Amygdala (tissue), 56 donors: ENCODE measurements at regions not wholly inside any gene's neighbourhood (a gene's known extent, or its start where the extent isn't known, plus 50 kb on each side); places are given as distances from the start of the nearest gene placed in this dataset.

Source experiments
- DNase-seq, 56 donors: peaks; one replicate each; lab custom pipeline; 2025; lab: John Stamatoyannopoulos, UW

DNA sequence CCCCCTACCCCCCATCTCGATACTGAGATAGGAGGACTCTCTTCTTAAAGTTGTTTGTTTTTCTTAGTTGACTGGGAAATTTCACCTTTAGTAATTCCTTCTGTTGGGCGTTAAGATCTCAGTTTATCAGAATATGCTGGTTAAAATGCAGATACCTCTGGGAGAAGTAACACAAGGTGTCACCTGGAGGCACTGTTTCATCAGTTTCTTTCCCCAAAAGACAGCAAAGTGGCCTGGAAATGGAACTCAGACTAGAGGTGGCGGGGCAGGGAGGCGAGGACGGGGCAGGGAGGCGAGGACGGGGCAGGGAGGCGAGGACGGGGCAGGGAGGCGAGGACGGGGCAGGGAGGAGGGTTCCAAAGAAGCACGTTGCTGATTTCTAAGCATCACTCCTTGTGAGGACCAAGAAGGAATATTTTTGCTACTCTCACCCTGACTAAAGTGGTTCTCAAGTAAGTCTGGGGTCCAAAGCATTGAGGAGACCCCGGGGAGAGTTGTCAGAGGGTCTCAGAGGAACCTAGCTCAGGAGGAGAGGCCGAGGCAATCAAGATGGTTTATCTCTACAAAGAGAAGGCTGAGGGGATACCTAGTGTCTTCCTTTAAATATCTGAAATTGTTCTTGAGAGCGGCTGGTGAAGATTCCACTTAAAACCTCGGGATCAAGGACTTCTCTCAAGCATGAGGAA is 147.0 kb upstream of the B3GAT1 start:
- no peak for DNase-seq

DNA sequence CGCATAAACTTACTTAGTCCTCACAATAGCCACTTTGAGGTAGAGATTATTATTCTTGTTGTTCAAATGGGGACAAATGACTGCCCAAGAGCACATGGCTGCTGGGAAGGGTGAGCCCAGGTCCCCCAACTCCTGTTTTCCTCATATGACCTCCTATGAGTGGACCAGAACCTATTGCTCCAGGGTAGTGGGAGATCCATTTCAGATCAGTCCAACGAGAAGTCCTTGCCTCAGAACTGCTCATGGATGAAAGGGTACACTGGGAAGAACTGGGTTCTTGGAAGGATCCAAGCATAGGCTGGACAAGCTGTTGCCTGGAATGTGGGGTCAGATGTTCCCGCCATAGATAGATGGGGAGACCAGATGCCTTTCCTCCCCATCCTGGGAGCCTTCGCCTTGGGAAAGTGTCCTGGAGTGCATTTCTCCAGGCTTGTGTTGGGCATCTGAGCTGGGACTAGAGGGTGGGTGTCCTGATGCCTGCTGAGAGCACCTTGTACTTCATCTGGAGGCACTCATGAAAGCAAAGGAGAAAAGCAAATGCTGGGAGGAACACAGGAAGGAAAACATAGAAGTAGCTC is 146.3 kb upstream of the B3GAT1 start:
- no peak for DNase-seq

DNA sequence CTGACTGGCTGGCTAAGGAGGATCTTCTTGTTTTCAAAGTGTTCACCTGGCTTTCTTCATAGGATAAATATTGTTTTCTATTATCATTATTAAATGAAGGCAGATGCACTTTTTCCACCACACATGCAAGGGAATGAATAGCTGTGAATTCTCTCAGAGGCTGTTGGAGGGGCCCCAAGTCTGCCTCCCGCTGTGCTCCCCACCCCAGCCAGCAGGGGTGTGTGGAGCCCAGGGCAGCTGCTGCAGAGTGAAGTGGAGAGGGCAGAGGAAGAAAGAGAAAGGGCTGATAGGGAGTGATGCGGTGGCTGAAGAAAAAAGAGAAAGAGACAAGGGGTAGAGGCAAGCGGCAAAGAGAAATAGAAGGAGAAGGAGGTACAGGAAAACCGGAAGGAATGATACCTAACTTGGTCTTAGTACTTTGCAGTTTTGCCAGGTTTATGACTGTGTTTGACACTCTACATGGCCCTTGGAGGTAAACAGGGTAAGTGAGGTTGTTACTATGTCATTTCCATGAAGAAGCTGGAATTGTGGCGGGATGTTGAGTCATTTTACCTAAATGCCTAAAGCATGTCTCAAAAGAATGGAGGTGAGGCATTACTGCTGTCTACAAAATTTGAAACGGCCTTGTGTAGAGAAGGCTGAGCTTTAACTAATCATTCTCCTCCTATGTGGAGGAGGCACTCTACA is 145.7 kb upstream of the B3GAT1 start:
- DNase-seq: no peak

DNA sequence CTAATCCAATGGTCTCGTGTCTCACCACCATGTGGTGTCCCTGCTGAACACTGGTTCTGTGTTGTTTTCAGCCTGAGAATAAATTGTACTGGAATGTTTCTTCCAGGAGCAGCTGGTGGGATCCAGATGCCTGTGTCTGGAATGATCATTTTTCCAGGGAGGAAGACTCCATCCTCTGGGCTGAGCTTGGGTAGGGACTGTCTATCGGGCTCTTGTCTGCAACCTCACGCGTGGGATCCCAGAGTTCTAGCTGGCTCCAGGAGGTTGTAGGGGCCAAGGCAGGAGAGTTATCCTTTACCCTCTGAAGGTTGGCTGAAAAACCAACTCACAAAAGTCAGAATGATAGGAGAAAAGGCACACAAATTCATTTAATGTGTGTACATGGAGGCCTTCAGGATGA is 144.1 kb upstream of the B3GAT1 start:
- DNase-seq: no peak

DNA sequence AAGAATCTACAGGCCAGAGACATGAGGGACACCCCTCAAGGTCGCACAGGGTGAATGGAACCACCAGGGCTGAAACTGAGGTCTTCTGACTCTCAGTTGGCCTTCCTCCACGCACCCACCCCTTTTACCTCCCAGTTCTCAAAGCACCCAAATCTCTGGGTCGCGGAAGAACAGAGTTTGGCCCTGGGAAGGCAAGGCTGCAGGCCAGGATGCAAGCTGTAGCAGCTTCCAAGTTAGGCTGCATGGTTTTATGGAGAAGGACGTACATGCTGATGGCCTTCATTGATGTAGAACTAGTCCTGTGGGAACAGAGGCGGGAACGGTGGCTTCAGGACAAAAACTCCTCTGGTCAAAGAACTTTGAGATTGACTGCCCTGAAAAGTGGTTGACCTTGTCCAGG is 143.5 kb upstream of the B3GAT1 start:
- DNase-seq: no peak

DNA sequence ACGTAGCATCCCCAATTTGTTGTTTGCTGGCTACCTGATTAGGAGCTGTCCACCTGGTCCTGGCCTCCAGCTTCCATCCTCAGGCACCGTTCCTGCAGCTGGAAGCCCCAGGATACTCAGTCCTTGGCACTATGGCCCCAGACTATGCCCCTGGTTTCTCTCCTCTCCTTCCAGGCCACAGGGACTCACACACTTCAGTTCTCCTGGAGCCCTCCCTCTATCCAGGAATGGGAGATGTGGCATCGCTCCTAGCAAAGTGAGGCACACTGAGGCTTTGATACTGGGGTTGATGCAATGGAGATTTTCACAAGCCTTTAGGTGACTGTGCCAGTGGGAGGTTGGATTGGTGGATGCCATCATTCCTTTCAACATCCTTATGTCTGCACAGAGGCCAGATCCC is 142.8 kb upstream of the B3GAT1 start:
- no peak for DNase-seq

DNA sequence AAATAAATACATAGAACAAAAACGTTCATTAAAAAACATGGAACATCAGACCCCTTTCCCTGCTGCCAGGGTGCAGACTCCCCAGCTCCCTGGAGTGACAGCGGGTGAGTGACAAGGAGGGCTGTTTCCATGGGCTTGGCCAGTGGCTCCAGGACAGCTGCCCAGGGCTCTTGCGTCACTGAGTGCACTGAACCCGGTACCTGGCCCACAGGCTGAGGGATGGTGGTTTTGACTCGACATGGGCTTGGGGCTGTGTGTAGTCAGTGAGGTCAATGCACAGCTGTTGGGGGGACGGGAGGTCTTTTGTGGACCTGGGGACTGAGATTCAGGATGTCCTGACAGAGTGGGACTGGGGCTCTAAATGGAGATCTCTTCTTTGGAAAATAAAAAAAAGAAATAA is 142.1 kb upstream of the B3GAT1 start:
- DNase-seq: no peak

DNA sequence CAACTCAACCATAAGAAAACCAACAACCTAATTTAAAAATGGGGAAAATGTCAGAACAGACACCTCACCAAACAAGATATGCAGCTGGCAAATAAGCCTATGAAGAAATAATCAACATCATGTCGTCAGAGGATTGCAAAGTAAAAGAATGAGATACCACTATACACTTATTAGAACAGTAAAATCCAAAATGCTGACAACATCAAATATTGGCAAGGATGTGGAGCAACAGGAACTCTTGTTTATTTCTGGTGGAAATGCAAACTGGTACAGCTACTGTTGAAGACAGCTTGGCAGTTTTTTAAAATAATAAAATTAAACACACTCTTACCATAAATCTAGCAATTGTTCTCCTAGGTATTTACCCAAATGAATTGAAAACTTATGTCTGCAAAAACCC is 140.7 kb upstream of the B3GAT1 start:
- no peak for DNase-seq

DNA sequence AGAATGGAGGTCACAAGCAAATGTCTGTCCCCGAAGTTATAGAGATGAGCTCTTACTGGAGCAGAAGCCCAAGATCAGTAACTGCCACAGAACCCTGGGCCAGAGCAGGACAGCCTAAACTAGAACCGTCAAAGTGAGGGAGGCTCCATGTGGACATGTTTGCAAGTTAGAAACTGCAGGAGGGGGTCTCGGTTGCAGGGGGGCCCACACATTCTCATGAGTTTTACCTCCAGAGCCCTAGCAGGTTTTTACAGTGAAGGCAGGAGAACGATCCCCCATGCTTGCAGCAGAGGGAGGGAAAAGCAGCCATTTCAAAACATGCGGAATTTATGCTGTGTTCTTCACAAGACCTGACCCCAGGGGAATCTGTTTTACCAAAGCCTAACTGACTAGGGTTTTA is 133.5 kb upstream of the B3GAT1 start:
- DNase-seq: no peak

DNA sequence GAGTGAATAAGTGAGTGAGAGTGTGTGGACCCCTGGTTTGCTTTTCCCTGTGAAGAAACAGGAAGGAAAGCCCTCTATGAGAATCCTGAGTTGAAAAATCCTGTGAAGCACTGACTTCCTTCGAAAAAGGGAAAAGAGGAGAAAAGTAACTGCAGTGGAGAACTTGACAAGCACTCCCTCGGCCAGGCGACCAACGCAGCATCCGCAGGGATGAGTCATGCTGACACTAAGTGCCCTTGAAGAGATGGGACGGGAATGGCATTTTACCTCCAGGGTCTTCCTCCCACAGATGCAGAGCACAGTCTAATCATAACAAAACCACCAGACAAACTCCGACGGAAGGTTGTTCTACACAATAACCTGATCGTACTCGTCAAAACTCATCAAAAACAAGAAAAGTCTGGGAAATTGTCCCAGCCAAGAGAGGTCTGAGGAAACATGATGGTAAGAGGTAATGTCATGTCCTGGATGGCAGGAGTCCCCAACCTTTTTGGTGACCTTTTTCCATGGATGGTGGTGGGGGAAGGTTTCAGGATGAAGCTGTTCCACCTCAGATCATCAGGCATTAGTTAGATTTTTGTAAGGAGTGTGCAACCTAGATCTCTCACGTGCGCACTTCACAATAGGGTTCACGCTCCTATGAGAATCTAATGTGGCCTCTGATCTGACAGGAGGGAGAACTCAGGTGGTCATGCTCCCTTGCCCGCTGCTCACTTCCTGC is 132.2 kb upstream of the B3GAT1 start:
- DNase-seq: no peak

DNA sequence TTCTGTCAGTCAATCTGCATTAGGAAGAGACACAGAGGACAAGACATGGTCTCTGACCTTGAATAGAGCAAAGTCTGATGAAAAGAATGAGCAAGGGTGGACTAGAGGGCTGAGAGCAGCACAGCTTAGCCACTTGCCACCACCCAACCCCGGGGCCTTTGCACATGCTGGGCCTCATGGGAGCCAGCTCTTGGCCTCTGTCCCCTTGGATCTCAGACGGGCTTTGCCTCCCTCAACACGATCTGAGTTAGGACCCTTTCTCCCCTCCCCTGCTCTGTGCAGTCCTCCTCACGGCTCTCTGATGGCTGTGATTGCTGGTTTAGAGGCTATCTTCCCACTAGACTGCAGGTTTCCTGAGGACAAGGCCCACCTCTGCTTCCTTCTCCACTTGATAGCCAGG is 131.6 kb upstream of the B3GAT1 start:
- DNase-seq: no peak

DNA sequence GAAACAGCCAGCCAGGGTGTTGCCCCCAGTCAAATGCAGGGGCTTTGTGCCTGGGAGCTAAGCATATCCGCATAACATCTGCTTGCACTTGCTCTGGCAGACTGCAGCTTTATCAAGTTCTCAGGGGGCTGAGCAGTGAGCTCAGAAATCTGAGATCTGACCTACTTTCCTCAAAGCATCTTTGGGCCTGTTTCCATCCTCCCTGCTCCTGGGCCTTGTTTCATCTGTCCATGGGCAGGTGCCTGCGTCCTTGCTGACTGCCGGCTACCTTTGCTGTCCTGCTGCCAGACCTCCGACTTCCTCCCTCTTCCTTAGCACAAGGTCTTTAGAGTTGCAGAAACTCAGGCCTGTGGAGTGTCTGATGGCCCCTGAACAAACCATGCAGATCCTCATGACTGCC is 131.2 kb upstream of the B3GAT1 start:
- DNase-seq: no peak

DNA sequence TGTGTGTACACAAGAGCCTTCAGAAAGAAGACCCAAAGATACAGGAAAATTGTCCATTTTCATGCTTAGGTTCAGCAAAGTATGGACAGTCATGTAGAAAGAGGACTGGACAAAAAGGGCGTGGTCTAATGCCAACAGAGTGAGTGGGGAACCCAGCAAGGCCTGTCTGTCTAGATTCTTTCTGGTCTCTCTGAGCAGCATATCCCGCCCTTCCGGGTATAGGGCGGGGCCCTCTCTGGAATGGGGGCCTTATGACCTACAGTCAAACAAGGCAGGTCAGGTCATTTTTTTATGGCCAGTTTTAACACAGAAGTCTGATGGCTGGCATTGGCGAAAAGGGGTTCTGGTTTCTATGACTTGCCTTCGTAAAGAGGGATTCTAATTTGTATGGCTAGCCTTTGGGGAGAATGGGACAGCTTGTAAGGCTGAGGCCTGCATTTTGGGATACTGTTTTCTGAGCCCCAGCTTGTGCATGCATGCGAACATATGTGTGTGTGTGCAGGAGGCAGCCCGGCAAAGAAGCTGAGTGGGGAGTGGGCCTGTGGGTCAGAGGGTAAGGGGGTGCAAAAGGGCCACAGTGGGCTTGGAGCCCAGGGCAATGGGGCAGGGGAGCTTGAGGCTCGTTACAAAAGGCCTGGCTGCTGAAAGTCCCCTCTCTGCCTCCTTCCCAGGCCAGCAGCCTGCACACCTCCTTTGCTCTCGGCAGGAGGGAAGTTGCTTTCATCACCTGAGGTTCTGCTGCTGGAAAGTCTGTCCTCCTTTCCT is 130.5 kb upstream of the B3GAT1 start:
- no peak for DNase-seq

DNA sequence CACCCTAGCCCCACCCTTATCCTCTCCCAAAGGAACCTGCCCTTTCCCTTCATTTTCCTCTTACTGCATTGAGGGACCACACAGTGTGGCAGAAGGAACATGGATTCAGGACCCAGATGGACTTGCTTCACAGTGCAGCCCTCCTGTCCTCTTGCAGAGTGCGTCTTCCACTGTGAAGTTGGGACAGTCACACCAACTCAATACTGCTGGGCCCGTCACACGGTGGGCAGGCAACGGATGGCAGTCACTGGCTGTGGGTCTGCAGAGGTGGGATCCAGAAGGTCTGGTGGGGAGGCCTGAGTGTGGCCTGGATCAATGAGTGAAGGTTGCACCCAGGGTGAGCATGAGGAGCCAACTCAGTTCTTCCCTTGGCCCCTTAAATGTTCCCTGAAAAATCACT is 129.9 kb upstream of the B3GAT1 start:
- DNase-seq: no peak

DNA sequence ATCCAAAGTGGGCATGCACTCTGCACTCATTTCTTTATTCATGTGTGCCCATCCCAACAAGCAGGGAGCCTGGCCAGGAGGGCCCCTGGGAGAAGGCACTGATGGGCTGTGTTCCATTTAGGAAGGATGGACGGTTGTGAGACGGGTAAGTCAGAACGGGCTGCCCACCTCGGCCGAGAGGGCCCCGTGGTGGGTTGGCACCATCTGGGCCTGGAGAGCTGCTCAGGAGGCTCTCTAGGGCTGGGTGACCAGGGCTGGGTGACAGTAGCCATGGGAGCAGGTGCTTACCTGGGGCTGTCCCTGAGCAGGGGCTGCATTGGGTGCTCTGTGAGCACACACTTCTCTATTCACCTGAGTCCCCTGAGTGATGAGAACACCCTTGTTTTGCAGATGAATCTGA is 129.3 kb upstream of the B3GAT1 start:
- no peak for DNase-seq

DNA sequence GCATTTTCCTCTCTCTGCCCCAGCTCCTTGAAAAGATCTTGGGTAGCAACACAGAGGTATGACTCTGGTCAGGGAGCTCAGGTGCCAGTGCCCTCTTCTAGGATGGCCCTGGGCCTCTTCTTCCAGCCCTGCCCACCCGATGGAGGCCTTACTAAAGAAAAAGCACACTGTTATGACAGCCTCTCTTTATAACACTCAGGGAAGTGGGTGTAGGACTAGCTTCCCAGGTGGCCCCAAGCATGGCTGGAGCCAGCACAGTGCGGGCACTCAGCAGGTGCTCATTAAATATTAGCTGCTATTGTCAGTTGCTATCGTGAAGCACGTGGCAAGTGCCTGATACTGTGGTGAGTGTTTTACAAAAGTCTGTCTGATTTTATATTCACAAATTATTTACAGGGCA is 127.2 kb upstream of the B3GAT1 start:
- DNase-seq: no peak

DNA sequence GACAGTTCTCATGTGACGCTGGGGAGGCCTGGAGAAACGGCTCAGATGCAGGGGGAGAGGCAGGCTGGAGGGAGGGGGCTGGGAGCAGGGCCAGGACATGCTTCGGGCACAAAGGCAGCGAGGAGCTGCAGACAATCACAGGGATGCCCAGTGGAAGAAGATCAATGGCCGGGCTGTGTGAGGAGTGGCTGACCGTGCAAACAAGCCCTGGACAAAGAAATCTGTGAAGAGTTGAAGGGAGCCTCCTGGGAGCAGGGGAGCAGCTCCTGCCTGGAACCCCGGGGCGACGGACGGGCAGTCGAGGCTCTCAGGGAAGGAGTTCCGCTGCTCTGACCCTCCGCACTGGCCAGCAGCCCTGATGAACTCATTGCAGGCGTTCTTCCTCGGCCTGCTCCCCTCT is 126.7 kb upstream of the B3GAT1 start:
- no peak for DNase-seq

DNA sequence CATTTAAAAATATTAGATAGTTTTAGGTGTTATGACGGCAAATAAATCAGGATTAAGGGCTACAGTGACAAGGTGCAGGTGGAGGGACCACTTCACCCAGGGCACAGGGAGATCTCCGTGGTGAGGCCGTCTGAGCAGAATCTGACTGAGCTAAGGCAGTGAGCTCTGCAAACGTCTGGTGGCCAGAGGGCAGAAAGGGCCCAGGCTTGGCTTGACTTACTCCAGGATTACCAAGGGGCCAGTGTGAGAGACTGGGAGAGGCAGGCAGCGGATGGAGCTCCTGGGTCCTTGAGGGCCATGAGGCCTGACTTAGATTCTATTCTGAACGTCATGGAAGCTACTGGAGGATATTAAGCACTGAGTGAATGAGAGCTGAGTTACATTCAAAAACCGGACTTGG is 125.9 kb upstream of the B3GAT1 start:
- no peak for DNase-seq

DNA sequence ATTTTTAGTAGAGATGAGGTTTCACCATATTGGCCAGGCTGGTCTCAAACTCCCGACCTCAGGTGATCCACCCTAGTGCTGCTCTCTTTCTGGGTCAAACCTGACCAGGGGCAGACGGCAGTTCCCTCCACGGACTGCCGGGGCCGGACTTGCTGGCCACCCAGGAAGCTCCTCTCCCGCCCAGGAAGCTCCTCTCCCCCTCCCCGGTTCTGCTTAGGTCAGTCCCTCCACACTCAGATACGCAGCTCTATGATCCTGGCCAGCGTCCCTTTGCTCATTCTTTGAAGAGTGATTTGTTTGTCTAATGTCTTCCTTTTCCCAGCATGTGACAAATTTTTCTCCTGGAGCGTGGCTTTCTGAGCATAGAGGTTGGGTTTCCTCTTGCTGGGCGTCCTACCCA is 125.3 kb upstream of the B3GAT1 start:
- DNase-seq: no peak

DNA sequence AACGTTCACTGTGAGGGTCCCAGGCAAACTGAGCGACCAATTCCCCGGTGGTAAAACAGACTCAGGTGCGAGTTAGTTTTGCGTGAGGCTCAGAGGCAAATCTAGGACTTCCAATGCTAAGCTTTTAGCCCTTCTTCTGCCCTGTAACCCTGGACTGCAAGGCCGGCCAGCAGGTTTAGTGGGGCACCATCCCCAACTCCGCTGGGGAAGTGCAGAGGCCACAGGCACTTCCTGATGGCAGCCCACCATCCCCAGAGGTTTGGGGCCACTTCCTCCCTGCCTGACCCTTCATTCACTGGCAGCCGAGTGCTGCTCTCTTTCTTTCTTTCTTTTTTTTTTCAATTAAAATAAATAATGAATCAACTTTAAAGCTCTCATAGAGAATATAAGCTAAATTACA is 124.6 kb upstream of the B3GAT1 start:
- DNase-seq: no peak

DNA sequence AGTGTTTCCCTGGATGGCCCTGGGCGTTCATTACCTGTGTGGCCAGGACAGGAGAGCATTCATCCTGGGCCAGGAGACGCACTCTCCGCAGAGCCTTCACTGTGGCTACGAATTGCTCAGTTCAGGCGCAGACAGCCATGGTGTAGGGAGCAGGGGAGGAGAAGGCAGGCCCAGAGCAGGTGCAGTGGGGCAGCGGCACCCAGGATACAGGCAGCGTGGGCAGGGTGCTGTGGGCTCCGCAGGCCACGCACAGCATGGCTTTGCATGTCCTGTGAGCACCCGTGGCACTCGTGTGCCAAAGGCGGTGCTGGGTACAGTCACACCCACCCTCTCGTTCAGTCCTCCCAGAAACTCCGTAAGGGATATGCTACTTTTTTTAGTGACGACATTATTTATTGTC is 124.2 kb upstream of the B3GAT1 start:
- DNase-seq: no peak
